PC-9 (cell line): ENCODE measurements at regions not wholly inside any gene's neighbourhood (a gene's known extent, or its start where the extent isn't known, plus 50 kb on each side); places are given as distances from the start of the nearest gene placed in this dataset.

ENCODE experiments used
- BruUV-seq: library from RNA; stranded (reverse); fragments of 400-500 nt; replicated peaks from 2 replicates; lab custom pipeline; 2021; lab: Mats Ljungman, UMichigan
- CTCF ChIA-PET: fragments of 300-600 bp; sonication (Branson Sonifier 250); formaldehyde crosslinking; loops from one replicate; lab custom pipeline; 2022; ENCODE audit warnings: antibody characterized with exemption; lab: Charles Lee
- POLR2A ChIA-PET: fragments of 300-600 bp; sonication (Branson Sonifier 250); formaldehyde crosslinking; loops from one replicate; lab custom pipeline; 2022; ENCODE audit warnings: antibody characterized with exemption; ENCODE audit not compliant: unreplicated experiment; lab: Charles Lee
- DNase-seq, 2 experiments: peaks; one replicate each; pipeline versions ENCODE4 v3.0.0 to v3.0.0-alpha.2; 2015 to 2022; ENCODE audit warnings: mixed read lengths in 1 of 2
- H2AFZ ChIP-seq: fragments of 200-600 bp; sonication (generic); 2 replicates; pipeline ENCODE4 v1.8.1; 2017; ENCODE audit warnings: antibody characterized with exemption
- H3F3A ChIP-seq: fragments of 200-600 bp; sonication (generic); 2 replicates; pipeline ENCODE4 v1.8.1; 2017; ENCODE audit warnings: antibody characterized with exemption, mild to moderate bottlenecking, low read depth; ENCODE audit not compliant: insufficient read depth
- H3K27ac ChIP-seq: fragments of 200-600 bp; sonication (generic); 2 replicates; pipeline ENCODE4 v1.6.1; 2016; ENCODE audit warnings: mixed run types
- H3K27me3 ChIP-seq: fragments of 200-600 bp; sonication (generic); 2 replicates; pipeline ENCODE4 v1.6.1; 2016; ENCODE audit warnings: low read depth, mixed run types; ENCODE audit not compliant: insufficient read depth
- H3K36me3 ChIP-seq: fragments of 200-600 bp; sonication (generic); 2 replicates; pipeline ENCODE4 v1.6.1; 2016; ENCODE audit warnings: low read depth, mixed run types
- H3K4me1 ChIP-seq: fragments of 200-600 bp; sonication (generic); replicated peaks from 2 replicates; pipeline ENCODE4 v1.6.1; 2016; ENCODE audit warnings: mixed run types; ENCODE audit not compliant: insufficient read depth
- H3K4me2 ChIP-seq: fragments of 200-600 bp; sonication (generic); 2 replicates; pipeline ENCODE4 v1.6.1; 2017; ENCODE audit warnings: mixed run types
- H3K4me3 ChIP-seq: fragments of 200-600 bp; sonication (generic); 2 replicates; pipeline ENCODE4 v1.6.1; 2016; ENCODE audit warnings: mixed run types
- H3K79me2 ChIP-seq: fragments of 200-600 bp; sonication (generic); 2 replicates; pipeline ENCODE4 v1.6.1; 2017; ENCODE audit warnings: low read depth, mixed run types
- H3K9me2 ChIP-seq: fragments of 200-600 bp; sonication (generic); 2 replicates; pipeline ENCODE4 v1.8.1; 2017; ENCODE audit warnings: mild to moderate bottlenecking; ENCODE audit not compliant: insufficient read depth
- H3K9me3 ChIP-seq: fragments of 200-600 bp; sonication (generic); 2 replicates; pipeline ENCODE4 v1.8.1; 2016; ENCODE audit warnings: low read depth; ENCODE audit not compliant: insufficient read depth
- H4K20me1 ChIP-seq: fragments of 200-600 bp; sonication (generic); 2 replicates; pipeline ENCODE4 v1.8.1; 2017; ENCODE audit not compliant: insufficient read depth
- EZH2 ChIP-seq: fragments of 200-600 bp; sonication (generic); IDR thresholded peaks from 2 replicates; pipeline ENCODE4 v1.8.0; 2017; ENCODE audit warnings: antibody characterized with exemption, low read depth
- intact Hi-C: fragments of 100-400 bp; cut with micrococcal nuclease; formaldehyde crosslinking; loops from one replicate; pipeline ENCODE4 v1.10.0; 2022; ENCODE audit not compliant: unreplicated experiment
- TF ChIP-seq, protein P1 (sequence below): fragments of 200-600 bp; sonication (generic); conservative IDR thresholded peaks from 2 replicates; pipeline ENCODE4 v1.6.1; 2017; ENCODE audit warnings: mixed run types, antibody characterized with exemption, mild to moderate bottlenecking, moderate library complexity

DNA sequence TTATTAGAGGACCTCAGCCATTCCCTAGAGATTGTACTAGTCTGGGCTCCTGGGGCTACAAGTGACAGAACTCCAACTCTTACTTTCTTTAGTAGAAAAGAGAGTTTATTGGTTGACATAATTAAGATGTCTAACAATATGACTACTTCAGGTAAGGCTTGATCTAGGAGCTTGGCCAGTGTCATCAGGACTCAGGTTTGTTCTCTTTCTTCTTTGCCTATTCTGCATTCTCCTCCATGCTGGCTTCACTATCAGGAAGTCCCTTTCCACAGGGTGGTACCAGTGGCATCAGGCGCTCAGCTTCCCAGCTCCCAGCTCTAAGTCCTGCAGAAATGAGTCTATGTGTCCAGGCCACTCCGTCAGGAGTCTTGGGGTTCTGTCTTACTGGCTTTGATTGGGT is 286.1 kb upstream of the EEF2KMT start:
- Histone ChIP-seq H3K9me3 (no peaks in the 10 kb centered on the region), H3F3A (no peaks in the 10 kb centered on the region), H3K4me3 (no peak overlapping the region), H3K4me1 (no peaks in the 10 kb centered on the region), H3K27me3 (peaks cover 50% of the 10 kb centered on the region), H3K9me2 (no peaks in the 10 kb centered on the region), H4K20me1 (no peaks in the 10 kb centered on the region), H3K36me3 (no peaks in the 10 kb centered on the region), H3K27ac (no peak overlapping the region), H3K4me2 (no peak overlapping the region), H3K79me2 (no peaks in the 10 kb centered on the region), H2AFZ (no peak overlapping the region)
- intact Hi-C loops = no loop called here
- no peak for DNase-seq
- ChIA-PET POLR2A (no interaction called here), CTCF (no interaction called here)
- no peak for TF ChIP-seq EZH2
- TF ChIP-seq, protein P1, sequence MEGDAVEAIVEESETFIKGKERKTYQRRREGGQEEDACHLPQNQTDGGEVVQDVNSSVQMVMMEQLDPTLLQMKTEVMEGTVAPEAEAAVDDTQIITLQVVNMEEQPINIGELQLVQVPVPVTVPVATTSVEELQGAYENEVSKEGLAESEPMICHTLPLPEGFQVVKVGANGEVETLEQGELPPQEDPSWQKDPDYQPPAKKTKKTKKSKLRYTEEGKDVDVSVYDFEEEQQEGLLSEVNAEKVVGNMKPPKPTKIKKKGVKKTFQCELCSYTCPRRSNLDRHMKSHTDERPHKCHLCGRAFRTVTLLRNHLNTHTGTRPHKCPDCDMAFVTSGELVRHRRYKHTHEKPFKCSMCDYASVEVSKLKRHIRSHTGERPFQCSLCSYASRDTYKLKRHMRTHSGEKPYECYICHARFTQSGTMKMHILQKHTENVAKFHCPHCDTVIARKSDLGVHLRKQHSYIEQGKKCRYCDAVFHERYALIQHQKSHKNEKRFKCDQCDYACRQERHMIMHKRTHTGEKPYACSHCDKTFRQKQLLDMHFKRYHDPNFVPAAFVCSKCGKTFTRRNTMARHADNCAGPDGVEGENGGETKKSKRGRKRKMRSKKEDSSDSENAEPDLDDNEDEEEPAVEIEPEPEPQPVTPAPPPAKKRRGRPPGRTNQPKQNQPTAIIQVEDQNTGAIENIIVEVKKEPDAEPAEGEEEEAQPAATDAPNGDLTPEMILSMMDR = no peak
- no TSS peak for BruUV-seq

DNA sequence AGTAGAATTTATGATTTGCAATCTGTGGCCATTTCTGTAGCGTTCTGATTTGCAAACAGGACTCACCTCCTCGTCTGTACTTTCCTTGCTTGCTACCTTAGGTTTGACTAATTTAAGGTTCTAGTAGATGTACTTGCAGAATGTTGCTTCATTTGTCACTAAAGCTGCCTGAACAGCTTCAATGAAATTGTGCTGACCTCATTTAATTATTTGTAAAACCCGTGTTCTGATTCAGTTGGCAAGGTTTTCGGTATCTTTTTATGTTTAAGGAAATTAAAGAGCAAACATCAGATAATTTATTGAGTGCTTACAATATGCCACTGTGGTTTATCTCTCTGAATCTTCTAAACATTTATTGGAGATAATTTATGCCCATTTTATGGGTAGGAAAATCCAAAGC is 284.9 kb upstream of the EEF2KMT start:
- Histone ChIP-seq H3K27me3 (peaks cover 58% of the 10 kb centered on the region), H3K27ac (no peak overlapping the region), H3K9me3 (no peaks in the 10 kb centered on the region), H3K79me2 (no peaks in the 10 kb centered on the region), H3K4me2 (no peak overlapping the region), H4K20me1 (no peaks in the 10 kb centered on the region), H3K9me2 (no peaks in the 10 kb centered on the region), H3K4me1 (no peaks in the 10 kb centered on the region), H3F3A (no peaks in the 10 kb centered on the region), H3K4me3 (no peak overlapping the region), H2AFZ (no peak overlapping the region), H3K36me3 (no peaks in the 10 kb centered on the region)
- no peak for TF ChIP-seq EZH2
- no TSS peak for BruUV-seq
- DNase-seq = no peak
- ChIA-PET CTCF (no interaction called here), POLR2A (no interaction called here)
- intact Hi-C loops = no loop called here

DNA sequence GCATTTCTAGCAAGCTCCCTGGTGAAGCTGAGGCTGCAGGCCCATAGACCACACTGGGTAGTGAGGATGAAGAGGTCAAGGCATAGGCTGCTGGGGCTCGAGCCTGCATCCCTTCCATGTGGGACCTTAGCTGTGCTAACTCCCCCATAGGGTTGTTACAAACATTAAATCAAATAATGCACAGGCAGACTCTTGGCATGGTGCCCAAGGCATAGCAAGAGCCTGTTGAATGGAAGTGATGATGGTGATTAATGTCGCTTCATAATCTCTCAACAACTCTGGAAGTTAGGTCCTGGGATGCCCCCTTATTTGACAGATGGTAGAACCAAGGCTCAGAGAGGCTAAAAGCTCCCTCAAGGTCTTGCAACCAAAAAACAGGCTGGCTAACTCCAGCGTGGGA is 283.9 kb upstream of the EEF2KMT start:
- Histone ChIP-seq H3K27ac (no peak overlapping the region), H3K36me3 (no peaks in the 10 kb centered on the region), H3K4me1 (no peaks in the 10 kb centered on the region), H3F3A (no peaks in the 10 kb centered on the region), H3K9me3 (no peaks in the 10 kb centered on the region), H3K4me3 (no peak overlapping the region), H4K20me1 (no peaks in the 10 kb centered on the region), H3K79me2 (no peaks in the 10 kb centered on the region), H3K4me2 (no peak overlapping the region), H3K27me3 (peaks cover 58% of the 10 kb centered on the region), H2AFZ (no peak overlapping the region), H3K9me2 (no peaks in the 10 kb centered on the region)
- intact Hi-C loops = no loop called here
- CTCF ChIA-PET = no interaction called here
- TF ChIP-seq, protein P1 = no peak
- TF ChIP-seq EZH2 = no peak
- POLR2A ChIA-PET = no interaction called here
- BruUV-seq = no TSS peak
- DNase-seq = no peak

DNA sequence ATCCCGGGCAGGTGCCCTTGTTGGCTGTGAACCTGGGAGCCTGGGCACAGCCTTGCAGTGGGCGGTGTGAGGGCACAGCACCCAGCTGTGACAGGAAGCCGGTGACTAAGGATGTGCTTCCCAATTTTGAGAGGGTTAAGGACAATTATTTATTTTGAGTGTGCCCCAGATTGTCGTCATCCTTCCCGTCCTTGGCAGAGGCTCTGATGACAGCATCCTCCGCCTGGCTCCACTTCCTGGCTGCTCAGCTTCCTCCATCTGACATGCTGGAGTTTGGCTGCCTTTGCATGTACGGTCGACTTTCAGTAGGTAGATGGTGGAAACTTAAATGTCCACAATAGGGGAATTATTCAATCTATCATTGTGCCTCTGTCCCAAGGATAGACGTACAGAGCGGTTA is 282.4 kb upstream of the EEF2KMT start:
- TF ChIP-seq, protein P1 = no peak
- no peak for TF ChIP-seq EZH2
- Histone ChIP-seq H3K9me2 (no peaks in the 10 kb centered on the region), H3K79me2 (no peaks in the 10 kb centered on the region), H3F3A (no peaks in the 10 kb centered on the region), H3K4me2 (no peak overlapping the region), H3K36me3 (no peaks in the 10 kb centered on the region), H4K20me1 (no peaks in the 10 kb centered on the region), H2AFZ (no peak overlapping the region), H3K9me3 (no peaks in the 10 kb centered on the region), H3K27me3 (peaks cover 58% of the 10 kb centered on the region), H3K4me1 (no peaks in the 10 kb centered on the region), H3K4me3 (no peak overlapping the region), H3K27ac (no peak overlapping the region)
- intact Hi-C loops = no loop called here
- BruUV-seq = no TSS peak
- ChIA-PET POLR2A (no interaction called here), CTCF (no interaction called here)
- DNase-seq = no peak
